IPS-NIHi7 (cell line): ENCODE measurements at regions not wholly inside any gene's neighbourhood (a gene's known extent, or its start where the extent isn't known, plus 50 kb on each side); places are given as distances from the start of the nearest gene placed in this dataset.
"Not testable (repeated sequence)": the region's sequence is repeated elsewhere in the genome, so short reads cannot be mapped to it uniquely, and the experiment has no call there.

Experiments used
- DNase-seq: peaks from one replicate; pipeline ENCODE4 v3.0.0; 2012; ENCODE audit warnings: mixed read lengths; ENCODE audit errors: extremely low spot score

GRCh38 chr15:38810686-38811085 lies 246.1 kb upstream of the RASGRP1 start:
- no peak for DNase-seq

DNA sequence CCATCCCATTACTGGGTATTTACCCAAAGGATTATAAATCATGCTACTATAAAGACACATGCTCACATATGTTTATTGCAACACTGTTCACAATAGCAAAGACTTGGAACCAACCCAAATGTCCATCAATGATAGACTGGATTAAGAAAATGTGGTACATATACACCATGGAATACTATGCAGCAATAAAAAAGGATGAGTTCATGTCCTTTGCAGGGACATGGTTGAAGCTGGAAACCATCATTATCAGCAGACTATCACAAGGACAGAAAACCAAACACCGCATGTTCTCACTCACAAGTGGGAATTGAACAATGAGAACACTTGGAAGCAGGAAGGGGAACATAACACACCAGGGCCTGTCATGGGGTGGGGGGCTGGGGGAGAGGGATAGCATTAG lies 249.6 kb upstream of the RASGRP1 start:
- not testable (repeated sequence) for DNase-seq

DNA sequence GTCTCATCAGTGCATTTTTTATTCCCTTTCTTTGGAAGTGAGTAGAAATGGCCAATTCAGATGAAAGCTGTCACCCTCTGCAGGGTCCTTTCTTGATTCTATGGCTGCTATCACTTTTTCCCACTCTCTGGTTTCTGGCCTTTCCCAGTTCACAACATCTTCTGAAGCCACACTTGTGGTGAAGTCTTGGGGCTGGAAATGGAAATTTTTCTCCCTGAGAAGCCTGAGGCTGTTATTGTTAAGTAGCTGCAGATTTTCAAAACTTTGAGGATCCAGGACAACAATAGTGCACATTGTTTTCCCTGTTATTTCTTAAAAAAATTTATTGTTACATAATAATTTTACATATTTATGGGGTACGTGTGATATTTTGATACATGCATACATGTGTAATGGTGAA lies 250.3 kb upstream of the RASGRP1 start:
- no peak for DNase-seq

DNA sequence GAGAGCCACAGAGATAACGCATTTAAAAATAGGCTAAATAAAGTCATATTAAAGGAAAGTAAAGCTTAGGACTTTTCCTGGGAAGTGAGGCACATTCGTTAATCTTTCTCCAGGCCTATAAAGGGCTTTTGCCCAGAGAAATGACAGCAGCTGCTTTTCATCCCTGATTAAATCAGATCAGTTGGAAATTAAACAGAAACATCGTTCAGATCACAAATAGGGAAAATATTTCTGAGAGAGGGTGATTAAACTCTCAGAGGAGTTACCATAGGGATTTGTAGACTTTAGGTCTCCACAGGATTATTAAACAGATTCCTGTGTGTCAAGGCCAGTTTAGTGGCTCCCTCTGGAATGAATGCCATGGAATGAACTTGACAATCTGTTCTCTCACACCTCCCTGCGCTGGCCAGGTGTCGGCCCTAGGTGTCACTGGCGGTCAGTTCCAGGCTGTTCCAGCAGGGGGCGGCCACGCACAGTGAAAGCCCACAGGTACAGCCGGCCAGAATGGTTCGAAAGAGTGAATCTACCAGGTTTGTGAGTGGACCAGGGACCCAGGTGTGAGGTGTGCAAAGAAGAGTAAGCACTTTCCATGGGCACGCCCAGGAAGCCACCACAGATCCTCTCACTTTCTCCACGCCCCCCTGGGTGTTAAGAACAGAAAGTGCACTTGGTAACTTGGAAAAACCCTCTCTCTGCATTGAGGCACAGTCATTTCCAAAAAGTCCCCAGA lies 253.0 kb upstream of the RASGRP1 start:
- peak; percentile 92 for DNase-seq

DNA sequence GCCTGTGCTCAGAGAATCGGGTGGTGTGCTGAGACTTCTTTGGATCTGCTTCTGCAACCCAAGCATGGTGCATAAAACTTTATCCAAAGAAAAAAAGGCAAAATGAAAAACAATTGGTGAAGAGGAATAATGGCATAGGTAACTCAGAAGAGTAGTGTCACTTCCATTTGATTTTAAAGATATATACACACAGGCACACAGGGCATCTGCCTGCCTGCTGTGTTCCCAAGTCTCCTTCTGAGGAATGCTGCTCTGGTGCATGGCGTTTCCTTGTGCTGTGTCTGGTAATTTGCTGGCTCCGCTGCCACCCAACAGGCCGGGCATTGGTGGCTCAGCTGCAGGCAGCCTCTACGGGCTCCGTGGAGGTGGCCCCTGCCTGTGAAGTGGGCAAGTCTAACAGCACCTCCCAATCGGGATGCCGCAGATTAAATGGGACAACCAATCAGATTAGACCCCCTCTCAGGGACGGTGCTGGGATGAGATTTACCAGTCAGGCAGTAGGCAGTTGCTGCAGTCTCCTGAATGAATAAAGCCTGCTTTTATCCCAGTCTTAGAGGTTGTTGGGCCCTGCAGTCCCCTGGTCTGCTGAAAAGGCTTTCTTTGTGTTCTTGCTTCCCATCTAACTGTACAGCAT lies 253.7 kb upstream of the RASGRP1 start:
- DNase-seq: peak; percentile 25

DNA sequence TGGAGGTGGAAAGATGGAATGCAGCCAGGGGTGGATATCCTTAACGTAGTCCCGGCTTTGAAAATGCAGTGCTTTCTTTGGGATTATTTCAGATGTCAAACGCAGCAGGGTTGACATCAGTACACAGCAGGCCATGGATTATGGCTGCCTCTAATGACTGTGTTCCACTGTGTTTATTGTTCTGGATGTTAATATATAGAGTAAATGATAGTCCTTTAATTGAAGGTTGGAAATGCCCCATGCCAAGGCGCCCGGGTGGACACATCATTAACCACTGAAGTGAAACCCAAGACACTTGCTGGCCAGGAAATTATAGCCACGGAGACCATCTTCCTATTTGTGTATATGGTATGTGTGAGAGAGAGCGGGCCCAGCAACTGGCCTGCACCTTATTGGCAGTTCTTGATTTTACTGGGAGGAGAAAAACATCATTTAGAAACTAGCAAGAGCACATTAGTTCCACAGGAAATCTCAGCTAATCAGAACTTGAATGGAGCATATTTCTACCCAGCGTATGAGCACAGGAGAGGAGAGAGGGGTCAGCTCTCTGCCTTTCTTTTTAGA lies 254.9 kb upstream of the RASGRP1 start:
- no peak for DNase-seq

DNA sequence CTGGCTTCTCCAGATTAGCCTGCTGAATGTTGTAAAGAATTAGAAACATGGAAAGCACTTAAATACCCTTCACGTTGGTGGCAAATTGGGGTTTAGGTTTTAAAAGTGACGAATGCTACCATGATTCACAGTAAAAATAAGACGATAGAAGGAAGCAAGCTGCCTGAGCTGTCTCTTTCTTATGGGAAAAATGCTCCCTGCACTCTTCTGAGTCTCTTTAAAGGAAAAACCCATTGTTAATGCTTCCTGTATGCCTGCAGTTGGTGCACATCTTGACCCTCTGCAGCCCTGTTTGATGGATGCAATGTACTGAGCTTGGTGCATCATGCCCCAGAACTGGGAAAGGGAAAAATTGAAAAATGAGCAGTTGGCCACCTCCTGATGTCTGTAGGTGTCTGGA lies 258.6 kb upstream of the RASGRP1 start:
- DNase-seq: no peak

- no peak for DNase-seq
Measured at GRCh38 chr15:38824719-38825118, 260.1 kb upstream of the RASGRP1 start.

DNA sequence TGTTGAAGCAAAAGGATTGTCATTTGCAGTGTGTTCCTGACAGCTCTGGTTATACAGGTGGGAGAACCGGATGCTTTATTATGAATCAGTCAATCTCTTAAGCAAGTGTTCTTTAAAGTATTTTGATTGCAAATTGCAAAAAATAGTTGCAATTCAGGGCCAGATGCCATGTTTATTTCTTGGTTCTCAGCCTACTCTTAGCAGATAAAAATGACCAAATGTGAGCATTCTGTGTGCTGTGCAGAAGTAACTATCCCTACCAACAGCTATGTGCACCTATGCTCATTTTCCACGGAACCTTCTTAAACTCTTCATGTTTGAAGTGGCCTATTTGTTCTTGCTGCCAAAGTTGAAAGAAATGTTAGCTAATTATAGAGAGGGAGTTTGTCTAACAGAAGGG lies 262.3 kb upstream of the RASGRP1 start:
- DNase-seq: no peak

- no peak for DNase-seq
Measured at GRCh38 chr15:38828031-38828532, 263.5 kb upstream of the RASGRP1 start.

- DNase-seq: no peak
Measured at GRCh38 chr15:38829086-38829485, 264.5 kb upstream of the RASGRP1 start.

GRCh38 chr15:38842226-38842625 lies 277.6 kb upstream of the RASGRP1 start:
- DNase-seq: no peak

GRCh38 chr15:38843051-38843501 lies 278.5 kb upstream of the RASGRP1 start:
- DNase-seq: no peak

DNA sequence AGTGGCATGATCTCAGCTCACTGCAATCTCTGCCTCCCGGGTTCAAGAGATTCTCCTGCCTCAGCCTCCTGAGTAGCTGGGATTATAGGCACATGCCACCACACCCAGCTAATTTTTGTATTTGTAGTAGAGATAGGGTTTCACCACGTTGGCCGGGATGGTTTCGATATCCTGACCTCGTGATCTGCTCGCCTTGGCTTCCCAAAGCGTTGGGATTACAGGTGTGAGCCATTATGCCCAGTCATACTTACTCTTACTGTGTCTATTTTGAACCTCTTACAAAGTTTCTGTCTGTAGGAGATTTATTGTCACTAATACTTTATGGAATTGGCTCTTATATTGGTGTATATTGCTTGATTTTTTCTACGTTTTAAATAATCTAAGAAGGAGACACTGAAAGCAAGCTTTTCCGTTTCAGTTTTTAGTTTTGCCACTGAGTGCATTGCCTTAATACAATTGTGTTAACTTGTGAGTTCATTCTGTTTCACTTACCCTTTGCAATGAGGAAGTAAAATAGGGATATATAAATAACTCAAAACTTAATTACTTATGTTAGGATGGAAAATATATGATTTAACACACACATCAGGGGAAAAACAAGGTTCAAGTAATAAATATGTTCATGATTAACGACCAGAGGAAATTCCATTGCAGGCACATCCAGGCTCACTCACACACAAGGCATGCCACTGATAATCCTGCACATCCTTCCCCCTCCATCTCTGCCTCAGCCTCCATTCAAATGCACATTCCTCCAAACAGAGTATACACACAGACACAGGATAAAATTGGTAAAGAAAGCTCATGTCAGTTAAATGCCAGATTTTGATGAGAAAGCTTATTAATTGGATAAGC lies 279.3 kb upstream of the RASGRP1 start:
- no peak for DNase-seq

DNA sequence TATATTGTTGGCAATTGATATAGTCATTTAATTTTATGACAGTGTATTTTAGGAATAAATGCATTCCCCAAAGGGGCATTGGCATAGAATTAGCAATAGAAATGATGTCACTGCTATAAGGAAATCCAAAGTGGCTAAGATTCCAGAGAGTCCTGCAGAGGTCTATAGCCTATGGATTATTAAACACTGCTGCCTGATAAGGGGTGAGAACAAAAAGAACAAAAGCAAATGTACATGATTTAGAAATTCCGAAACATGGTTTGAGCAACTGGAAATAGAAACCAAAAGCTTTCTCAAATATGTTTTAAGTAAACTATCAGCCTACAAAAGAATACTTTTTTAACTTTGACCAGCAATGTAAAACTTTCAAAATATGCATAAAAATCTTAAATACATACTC lies 280.1 kb upstream of the RASGRP1 start:
- no peak for DNase-seq

DNA sequence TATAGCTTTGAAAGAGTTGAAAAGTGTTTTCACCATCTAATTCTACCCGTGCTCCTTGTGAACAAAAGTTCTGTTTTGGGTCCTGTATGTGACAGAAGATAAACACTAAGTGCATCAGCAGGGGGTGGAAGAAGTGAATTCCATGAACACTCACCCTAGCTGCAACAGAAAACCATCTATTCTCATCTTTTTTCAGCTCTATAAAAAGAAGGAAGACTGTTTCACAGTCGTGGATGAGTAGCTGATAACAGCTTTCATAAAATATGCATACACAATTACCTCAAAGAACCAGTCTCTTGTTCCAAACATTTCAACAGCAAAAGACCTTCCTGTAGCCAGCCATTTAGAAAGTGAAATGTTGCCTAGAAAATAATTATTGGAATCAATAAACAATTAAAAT lies 281.7 kb upstream of the RASGRP1 start:
- no peak for DNase-seq

DNA sequence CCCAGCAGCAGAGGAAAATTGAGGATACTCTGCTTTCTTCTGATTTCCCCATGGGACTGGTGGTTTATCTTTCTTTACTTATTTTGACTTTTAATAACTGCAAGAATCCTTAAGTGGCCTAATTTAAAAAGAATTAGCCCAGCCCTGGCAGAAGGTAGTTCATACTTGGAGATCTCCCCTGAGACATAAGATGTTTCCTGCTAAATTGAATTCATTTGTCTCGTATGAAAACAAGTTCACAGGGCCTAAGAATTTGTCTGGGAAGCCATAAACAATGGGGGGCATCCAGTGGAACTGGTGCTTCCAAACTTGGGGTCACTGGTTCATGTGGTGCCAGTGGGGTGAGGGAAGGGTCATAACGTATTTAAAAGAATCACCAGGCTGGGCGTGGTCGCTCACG lies 283.1 kb upstream of the RASGRP1 start:
- DNase-seq: no peak

GRCh38 chr15:38849046-38849445 lies 284.4 kb upstream of the RASGRP1 start:
- DNase-seq: no peak

GRCh38 chr15:38852188-38852587 lies 287.6 kb upstream of the RASGRP1 start:
- DNase-seq: not testable (repeated sequence)

GRCh38 chr15:38853608-38854007 lies 289.0 kb upstream of the RASGRP1 start:
- DNase-seq: peak; percentile 79

DNA sequence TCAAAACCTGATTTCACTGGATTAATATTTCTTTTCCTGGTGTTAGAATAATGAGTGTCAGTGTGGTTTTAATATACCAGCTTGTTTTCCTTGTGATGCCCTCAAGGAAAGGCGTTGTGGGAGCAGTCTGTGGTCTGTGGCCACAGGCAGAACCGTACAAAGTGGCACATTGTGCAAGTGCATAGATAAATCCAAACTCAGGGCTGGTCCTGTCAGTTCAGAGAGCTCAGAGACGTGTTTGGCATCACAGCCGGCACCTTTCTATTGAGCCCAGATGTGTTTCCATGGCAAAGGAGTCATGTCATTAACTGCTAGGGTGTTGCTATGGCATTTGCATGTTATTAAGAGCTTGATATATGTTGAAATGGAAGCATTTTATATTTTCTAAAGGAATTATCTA lies 289.9 kb upstream of the RASGRP1 start:
- DNase-seq: no peak

- DNase-seq: no peak
Measured at GRCh38 chr15:38857814-38858213, 293.2 kb upstream of the RASGRP1 start.
